ENCODE measurements at regions not wholly inside any gene's neighbourhood (a gene's known extent, or its start where the extent isn't known, plus 50 kb on each side); places are given as distances from the start of the nearest gene placed in this dataset.

- TF ChIP-seq CTCF (conservative IDR thresholded peaks at IDR 0.05; ENCODE audit: low read length) (no peak), EZH2phosphoT487 (IDR thresholded peaks at IDR 0.05; ENCODE audit: borderline replicate concordance, low read depth, low read length) (no peak)
These were observed 465.4 kb upstream of the C16orf82 start for GRCh38 chr16:26601335-26601734.
